ENCODE measurements at regions not wholly inside any gene's neighbourhood (a gene's known extent, or its start where the extent isn't known, plus 50 kb on each side); places are given as distances from the start of the nearest gene placed in this dataset.

- in situ Hi-C loops (cut with HindIII; ENCODE audit: low sequenced_read_pairs): no loop called here
- H3K4me3 ChIP-seq (ENCODE audit: low read depth, low read length): no peak overlapping the region
- DNase-seq (ENCODE audit: low read depth): no peak
- no peak for TF ChIP-seq CTCF (IDR thresholded peaks at IDR 0.05; ENCODE audit: low read depth, low read length, missing control alignments)
Measured at GRCh38 chr21:36646645-36647044, 52.3 kb upstream of the SIM2 start.

- TF ChIP-seq CTCF (IDR thresholded peaks at IDR 0.05; ENCODE audit: low read depth, low read length, missing control alignments): no peak
- DNase-seq (ENCODE audit: low read depth): no peak
- H3K4me3 ChIP-seq (ENCODE audit: low read depth, low read length): no peak overlapping the region
- in situ Hi-C loops (cut with HindIII; ENCODE audit: low sequenced_read_pairs): no loop called here
Measured at GRCh38 chr21:36647279-36648093, 51.4 kb upstream of the SIM2 start.
